SK-N-SH (cell line): ENCODE measurements at regions not wholly inside any gene's neighbourhood (a gene's known extent, or its start where the extent isn't known, plus 50 kb on each side); places are given as distances from the start of the nearest gene placed in this dataset.

Experiments used
- CTCF ChIA-PET: fragments of 300-600, 350-600 bp; formaldehyde crosslinking; extraction: SDS; loops from one replicate; lab custom pipeline; 2021; lab: Yijun Ruan, JAX
- POLR2A ChIA-PET: fragments of 350-600 bp; sonication (Branson Sonifier 250); formaldehyde crosslinking; extraction: SDS; loops from one replicate; lab custom pipeline; 2020; ENCODE audit warnings: antibody characterized with exemption, inconsistent platforms; lab: Yijun Ruan, JAX
- DNase-seq: peaks from one replicate; pipeline ENCODE4 v3.0.0; 2012
- H2AFZ ChIP-seq: fragments of 200-600 bp; sonication (generic); 2 replicates; pipeline ENCODE4 v1.8.1; 2016; ENCODE audit warnings: antibody characterized with exemption, mild to moderate bottlenecking, low read depth
- H3F3A ChIP-seq: fragments of 200-600 bp; sonication (generic); replicated peaks from 2 replicates; pipeline ENCODE3; 2016; ENCODE audit warnings: antibody characterized with exemption, mild to moderate bottlenecking; ENCODE audit not compliant: insufficient read depth
- H3K27ac ChIP-seq, 2 experiments: fragments of 200-500 bp in 1 of 2; fragments of 200-600 bp in 1 of 2; sonication (Bioruptor generic) in 1 of 2; sonication (generic), shearing (Covaris generic) in 1 of 2; 2 replicates each; pipeline versions ENCODE4 v1.5.1 to v1.6.1; 2014 to 2016; ENCODE audit warnings: low read depth in 2 of 2, inconsistent platforms in 1 of 2, low read length in 1 of 2, mild to moderate bottlenecking in 1 of 2, mixed read lengths in 1 of 2
- H3K27me3 ChIP-seq: fragments of 200-600 bp; sonication (generic), shearing (Covaris generic); 2 replicates; pipeline ENCODE4 v1.6.1; 2016; ENCODE audit warnings: mixed run types; ENCODE audit not compliant: insufficient read depth
- H3K36me3 ChIP-seq, 2 experiments: fragments of 200-500 bp in 1 of 2; fragments of 200-600 bp in 1 of 2; sonication (Bioruptor generic) in 1 of 2; sonication (generic) in 1 of 2; replicated peaks in 1 of 2; 2 replicates each; pipeline versions ENCODE3 to v1.5.1; 2014 to 2016; ENCODE audit warnings: low read length in 1 of 2, mild to moderate bottlenecking in 1 of 2; ENCODE audit not compliant: insufficient read depth in 2 of 2, control insufficient read depth in 1 of 2
- H3K4me1 ChIP-seq, 2 experiments: fragments of 200-500 bp in 1 of 2; fragments of 200-600 bp in 1 of 2; sonication (Bioruptor generic) in 1 of 2; sonication (generic), shearing (Covaris generic) in 1 of 2; 2 replicates each; pipeline versions ENCODE4 v1.5.1 to v1.6.1; 2014 to 2016; ENCODE audit warnings: low read depth in 1 of 2, low read length in 1 of 2, mixed run types in 1 of 2; ENCODE audit not compliant: insufficient read depth in 2 of 2, control insufficient read depth in 1 of 2
- H3K4me2 ChIP-seq: fragments of 200-600 bp; sonication (generic), shearing (Covaris generic); 2 replicates; pipeline ENCODE4 v1.6.1; 2017; ENCODE audit warnings: mixed run types
- H3K4me3 ChIP-seq, 2 experiments: fragments of 200-500 bp in 1 of 2; fragments of 200-600 bp in 1 of 2; sonication (Bioruptor generic) in 1 of 2; sonication (generic), shearing (Covaris generic) in 1 of 2; 2 replicates each; pipeline versions ENCODE4 v1.5.1 to v1.8.1; 2014 to 2016; ENCODE audit warnings: low read depth in 2 of 2, inconsistent platforms in 1 of 2, low read length in 1 of 2, mild to moderate bottlenecking in 1 of 2, mixed read lengths in 1 of 2, moderate library complexity in 1 of 2
- H3K79me2 ChIP-seq: fragments of 200-600 bp; sonication (generic); 2 replicates; pipeline ENCODE4 v1.8.1; 2017; ENCODE audit warnings: mild to moderate bottlenecking; ENCODE audit not compliant: insufficient read depth
- H3K9ac ChIP-seq: fragments of 200-600 bp; sonication (generic); 2 replicates; pipeline ENCODE4 v1.6.1; 2017; ENCODE audit warnings: mixed run types
- H3K9me2 ChIP-seq: fragments of 200-600 bp; sonication (generic); 2 replicates; pipeline ENCODE4 v1.6.1; 2017; ENCODE audit warnings: mixed run types
- H3K9me3 ChIP-seq: fragments of 200-600 bp; sonication (generic); 2 replicates; pipeline ENCODE4 v1.6.1; 2017; ENCODE audit warnings: mixed run types, mild to moderate bottlenecking, moderate library complexity
- H4K20me1 ChIP-seq: fragments of 200-600 bp; sonication (generic); 2 replicates; pipeline ENCODE4 v1.6.1; 2017; ENCODE audit warnings: mild to moderate bottlenecking, mixed run types; ENCODE audit not compliant: insufficient read depth
- CHD2 ChIP-seq: fragments of 150-350 bp; IDR thresholded peaks from 2 replicates; pipeline ENCODE4 v1.6.1; 2018; ENCODE audit warnings: low read length; ENCODE audit not compliant: partially characterized antibody
- ELF1 ChIP-seq: IDR thresholded peaks from 2 replicates; pipeline ENCODE4 v1.4.0; 2012
- FOSL2 ChIP-seq: IDR thresholded peaks from 2 replicates; pipeline ENCODE4 v1.4.0; 2012; ENCODE audit warnings: low read depth, mild to moderate bottlenecking, moderate library complexity, borderline replicate concordance
- GATA2 ChIP-seq: sonication (generic); formaldehyde crosslinking; IDR thresholded peaks from 2 replicates; pipeline ENCODE4 v1.5.0; 2020; ENCODE audit warnings: mild to moderate bottlenecking, missing genetic modification reagents
- MXI1 ChIP-seq: IDR thresholded peaks from 2 replicates; pipeline ENCODE4 v1.6.1; 2012; ENCODE audit warnings: mild to moderate bottlenecking, low read depth, low read length, improper control_type of control experiment
- RCOR1 ChIP-seq: fragments of 150-350 bp; IDR thresholded peaks from 2 replicates; pipeline ENCODE4 v1.6.1; 2017; ENCODE audit warnings: antibody characterized with exemption, low read length
- RFX5 ChIP-seq: IDR thresholded peaks from 2 replicates; pipeline ENCODE4 v1.6.1; 2012; ENCODE audit warnings: mild to moderate bottlenecking, improper control_type of control experiment, low read length
- RXRA ChIP-seq: IDR thresholded peaks from 2 replicates; pipeline ENCODE4 v1.4.0; 2012; ENCODE audit warnings: low read depth, mild to moderate bottlenecking, borderline replicate concordance
- SIN3A ChIP-seq: IDR thresholded peaks from 2 replicates; pipeline ENCODE4 v1.6.1; 2012; ENCODE audit warnings: low read depth, mild to moderate bottlenecking, low read length, moderate library complexity, borderline replicate concordance
- SMC3 ChIP-seq: IDR thresholded peaks from 2 replicates; pipeline ENCODE4 v1.6.1; 2012; ENCODE audit warnings: low read depth, low read length, improper control_type of control experiment
- TCF12 ChIP-seq: IDR thresholded peaks from 2 replicates; pipeline ENCODE4 v1.4.0; 2012
- WGBS: methylation state at CpG from one replicate; pipeline ENCODE4 v1.1.6; 2017; ENCODE audit warnings: low lambda C conversion rate; 5-methylcytosine and 5-hydroxymethylcytosine counted together
- TF ChIP-seq, protein P1 (sequence below): IDR thresholded peaks from 2 replicates; pipeline ENCODE4 v1.4.0; 2012; ENCODE audit warnings: low read depth, borderline replicate concordance
- TF ChIP-seq, protein P2 (sequence below): IDR thresholded peaks from 2 replicates; pipeline ENCODE4; 2012
- TF ChIP-seq, protein P3 (sequence below): IDR thresholded peaks from 2 replicates; pipeline ENCODE4 v1.4.0; 2012; ENCODE audit warnings: low read depth, borderline replicate concordance
- TF ChIP-seq, protein P4 (sequence below): IDR thresholded peaks from 2 replicates; pipeline ENCODE4 v1.6.1; 2012; ENCODE audit warnings: mild to moderate bottlenecking, low read depth, low read length, moderate library complexity
- TF ChIP-seq, protein P5 (sequence below): fragments of 150-350 bp; IDR thresholded peaks from 2 replicates; pipeline ENCODE4 v1.6.1; 2016; ENCODE audit warnings: mild to moderate bottlenecking, low read depth, low read length

DNA sequence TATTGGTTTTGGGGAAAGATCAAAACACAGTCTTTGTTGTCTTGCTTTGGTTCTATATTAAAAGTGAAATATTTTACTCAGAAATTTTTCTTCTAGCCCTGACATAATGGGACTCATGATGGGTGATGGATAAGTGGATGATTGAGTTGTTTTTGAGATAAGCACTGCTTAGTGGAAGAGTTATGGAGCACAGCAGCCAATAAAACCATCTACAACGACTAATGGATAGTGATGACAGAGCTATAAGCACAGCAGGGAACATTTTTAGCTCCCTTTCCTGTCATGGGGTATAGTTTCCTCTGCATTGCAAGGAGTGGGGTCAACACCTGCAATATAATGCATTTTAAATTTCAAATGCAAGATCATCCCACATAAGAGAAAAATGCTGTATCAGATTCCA is 812.4 kb downstream of the STPG2 start:
- ChIA-PET CTCF (no interaction called here), POLR2A (no interaction called here)
- no peaks in the 10 kb centered on the region for H3K9me2 ChIP-seq
- no peaks in the 10 kb centered on the region for H4K20me1 ChIP-seq
- 7% methylated on average over 1 of the region's 1 CpG for WGBS
- no peak overlapping the region for H3K4me3 ChIP-seq
- TF ChIP-seq, protein P1, sequence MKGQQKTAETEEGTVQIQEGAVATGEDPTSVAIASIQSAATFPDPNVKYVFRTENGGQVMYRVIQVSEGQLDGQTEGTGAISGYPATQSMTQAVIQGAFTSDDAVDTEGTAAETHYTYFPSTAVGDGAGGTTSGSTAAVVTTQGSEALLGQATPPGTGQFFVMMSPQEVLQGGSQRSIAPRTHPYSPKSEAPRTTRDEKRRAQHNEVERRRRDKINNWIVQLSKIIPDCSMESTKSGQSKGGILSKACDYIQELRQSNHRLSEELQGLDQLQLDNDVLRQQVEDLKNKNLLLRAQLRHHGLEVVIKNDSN: no peak
- no peak for TF ChIP-seq RFX5
- TF ChIP-seq, protein P2, sequence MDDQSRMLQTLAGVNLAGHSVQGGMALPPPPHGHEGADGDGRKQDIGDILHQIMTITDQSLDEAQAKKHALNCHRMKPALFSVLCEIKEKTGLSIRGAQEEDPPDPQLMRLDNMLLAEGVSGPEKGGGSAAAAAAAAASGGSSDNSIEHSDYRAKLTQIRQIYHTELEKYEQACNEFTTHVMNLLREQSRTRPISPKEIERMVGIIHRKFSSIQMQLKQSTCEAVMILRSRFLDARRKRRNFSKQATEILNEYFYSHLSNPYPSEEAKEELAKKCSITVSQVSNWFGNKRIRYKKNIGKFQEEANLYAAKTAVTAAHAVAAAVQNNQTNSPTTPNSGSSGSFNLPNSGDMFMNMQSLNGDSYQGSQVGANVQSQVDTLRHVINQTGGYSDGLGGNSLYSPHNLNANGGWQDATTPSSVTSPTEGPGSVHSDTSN: no peak
- no peak for TF ChIP-seq RXRA
- TF ChIP-seq SIN3A: no peak
- TF ChIP-seq, protein P3, sequence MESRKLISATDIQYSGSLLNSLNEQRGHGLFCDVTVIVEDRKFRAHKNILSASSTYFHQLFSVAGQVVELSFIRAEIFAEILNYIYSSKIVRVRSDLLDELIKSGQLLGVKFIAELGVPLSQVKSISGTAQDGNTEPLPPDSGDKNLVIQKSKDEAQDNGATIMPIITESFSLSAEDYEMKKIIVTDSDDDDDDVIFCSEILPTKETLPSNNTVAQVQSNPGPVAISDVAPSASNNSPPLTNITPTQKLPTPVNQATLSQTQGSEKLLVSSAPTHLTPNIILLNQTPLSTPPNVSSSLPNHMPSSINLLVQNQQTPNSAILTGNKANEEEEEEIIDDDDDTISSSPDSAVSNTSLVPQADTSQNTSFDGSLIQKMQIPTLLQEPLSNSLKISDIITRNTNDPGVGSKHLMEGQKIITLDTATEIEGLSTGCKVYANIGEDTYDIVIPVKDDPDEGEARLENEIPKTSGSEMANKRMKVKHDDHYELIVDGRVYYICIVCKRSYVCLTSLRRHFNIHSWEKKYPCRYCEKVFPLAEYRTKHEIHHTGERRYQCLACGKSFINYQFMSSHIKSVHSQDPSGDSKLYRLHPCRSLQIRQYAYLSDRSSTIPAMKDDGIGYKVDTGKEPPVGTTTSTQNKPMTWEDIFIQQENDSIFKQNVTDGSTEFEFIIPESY: no peak
- TF ChIP-seq RCOR1: no peak
- TF ChIP-seq, protein P4, sequence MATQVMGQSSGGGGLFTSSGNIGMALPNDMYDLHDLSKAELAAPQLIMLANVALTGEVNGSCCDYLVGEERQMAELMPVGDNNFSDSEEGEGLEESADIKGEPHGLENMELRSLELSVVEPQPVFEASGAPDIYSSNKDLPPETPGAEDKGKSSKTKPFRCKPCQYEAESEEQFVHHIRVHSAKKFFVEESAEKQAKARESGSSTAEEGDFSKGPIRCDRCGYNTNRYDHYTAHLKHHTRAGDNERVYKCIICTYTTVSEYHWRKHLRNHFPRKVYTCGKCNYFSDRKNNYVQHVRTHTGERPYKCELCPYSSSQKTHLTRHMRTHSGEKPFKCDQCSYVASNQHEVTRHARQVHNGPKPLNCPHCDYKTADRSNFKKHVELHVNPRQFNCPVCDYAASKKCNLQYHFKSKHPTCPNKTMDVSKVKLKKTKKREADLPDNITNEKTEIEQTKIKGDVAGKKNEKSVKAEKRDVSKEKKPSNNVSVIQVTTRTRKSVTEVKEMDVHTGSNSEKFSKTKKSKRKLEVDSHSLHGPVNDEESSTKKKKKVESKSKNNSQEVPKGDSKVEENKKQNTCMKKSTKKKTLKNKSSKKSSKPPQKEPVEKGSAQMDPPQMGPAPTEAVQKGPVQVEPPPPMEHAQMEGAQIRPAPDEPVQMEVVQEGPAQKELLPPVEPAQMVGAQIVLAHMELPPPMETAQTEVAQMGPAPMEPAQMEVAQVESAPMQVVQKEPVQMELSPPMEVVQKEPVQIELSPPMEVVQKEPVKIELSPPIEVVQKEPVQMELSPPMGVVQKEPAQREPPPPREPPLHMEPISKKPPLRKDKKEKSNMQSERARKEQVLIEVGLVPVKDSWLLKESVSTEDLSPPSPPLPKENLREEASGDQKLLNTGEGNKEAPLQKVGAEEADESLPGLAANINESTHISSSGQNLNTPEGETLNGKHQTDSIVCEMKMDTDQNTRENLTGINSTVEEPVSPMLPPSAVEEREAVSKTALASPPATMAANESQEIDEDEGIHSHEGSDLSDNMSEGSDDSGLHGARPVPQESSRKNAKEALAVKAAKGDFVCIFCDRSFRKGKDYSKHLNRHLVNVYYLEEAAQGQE: no peak
- TF ChIP-seq, protein P5, sequence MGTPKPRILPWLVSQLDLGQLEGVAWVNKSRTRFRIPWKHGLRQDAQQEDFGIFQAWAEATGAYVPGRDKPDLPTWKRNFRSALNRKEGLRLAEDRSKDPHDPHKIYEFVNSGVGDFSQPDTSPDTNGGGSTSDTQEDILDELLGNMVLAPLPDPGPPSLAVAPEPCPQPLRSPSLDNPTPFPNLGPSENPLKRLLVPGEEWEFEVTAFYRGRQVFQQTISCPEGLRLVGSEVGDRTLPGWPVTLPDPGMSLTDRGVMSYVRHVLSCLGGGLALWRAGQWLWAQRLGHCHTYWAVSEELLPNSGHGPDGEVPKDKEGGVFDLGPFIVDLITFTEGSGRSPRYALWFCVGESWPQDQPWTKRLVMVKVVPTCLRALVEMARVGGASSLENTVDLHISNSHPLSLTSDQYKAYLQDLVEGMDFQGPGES: no peak
- no peak for TF ChIP-seq CHD2
- TF ChIP-seq SMC3: no peak
- no peak for TF ChIP-seq GATA2
- TF ChIP-seq TCF12: no peak
- TF ChIP-seq FOSL2: no peak
- no peak for TF ChIP-seq ELF1
- no peak for TF ChIP-seq MXI1
- TF ChIP-seq, all 33 proteins: peak for 0
- no peaks in the 10 kb centered on the region for H3K4me1 ChIP-seq
- no peak overlapping the region for H2AFZ ChIP-seq
- no peak for DNase-seq
- H3F3A ChIP-seq: no peaks in the 10 kb centered on the region
- no peaks in the 10 kb centered on the region for H3K79me2 ChIP-seq
- no peak overlapping the region for H3K9ac ChIP-seq
- H3K27me3 ChIP-seq: no peaks in the 10 kb centered on the region
- H3K4me2 ChIP-seq: no peak overlapping the region
- H3K36me3 ChIP-seq: no peaks in the 10 kb centered on the region
- no peaks in the 10 kb centered on the region; the same call in 1 of the 2 replicates for H3K9me3 ChIP-seq
- H3K27ac ChIP-seq: no peak overlapping the region
